ELF-1 (cell line): ENCODE measurements at regions not wholly inside any gene's neighbourhood (a gene's known extent, or its start where the extent isn't known, plus 50 kb on each side); places are given as distances from the start of the nearest gene placed in this dataset.
"Not testable (repeated sequence)": the region's sequence is repeated elsewhere in the genome, so short reads cannot be mapped to it uniquely, and the experiment has no call there.

Source experiments
- DNase-seq: peaks from one replicate; pipeline ENCODE4 v3.0.0-alpha.2; 2016; ENCODE audit warnings: low read depth, low spot score

DNA sequence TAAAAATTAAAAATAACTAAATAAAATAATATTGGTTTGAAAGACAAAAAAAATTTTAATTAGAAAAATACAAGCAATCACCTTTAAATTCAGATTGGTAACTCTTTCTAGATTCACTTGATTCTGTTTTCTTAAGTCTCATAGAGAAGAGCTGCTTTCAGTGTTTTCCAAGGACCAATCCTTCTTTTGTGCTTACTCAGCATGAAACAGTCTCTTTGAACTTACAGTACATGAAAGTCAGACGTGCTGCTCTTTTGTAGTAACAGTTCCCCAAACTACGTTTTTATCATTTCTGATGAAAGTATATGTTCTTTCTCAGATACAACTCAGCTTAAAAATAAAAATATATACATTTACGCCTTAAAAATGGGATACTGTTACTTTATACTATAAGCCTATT lies 171.9 kb upstream of the CCDC54 start:
- no peak for DNase-seq

GRCh38 chr3:107206141-107206540 lies 171.1 kb upstream of the CCDC54 start:
- peak; percentile 13 for DNase-seq

GRCh38 chr3:107206945-107207344 lies 170.3 kb upstream of the CCDC54 start:
- DNase-seq = no peak

DNA sequence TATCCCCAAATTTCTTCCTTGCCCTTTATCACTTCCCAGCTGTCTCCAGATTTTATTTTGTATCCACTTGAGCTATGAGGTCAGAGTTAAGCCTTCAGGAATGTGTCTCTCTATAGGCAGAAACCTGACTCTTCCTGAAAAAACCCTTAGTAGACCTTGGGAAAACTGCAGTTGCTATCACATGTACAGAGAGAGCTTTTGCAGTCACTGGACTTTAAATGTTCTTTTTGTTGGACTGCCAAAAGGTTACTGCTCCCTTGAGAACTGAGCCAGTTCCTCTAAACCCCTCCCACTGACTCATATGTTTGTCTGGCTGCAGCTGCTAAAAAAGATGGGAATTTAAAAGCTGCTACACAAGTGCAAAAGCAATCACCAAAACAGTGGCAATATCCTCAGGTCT lies 169.1 kb upstream of the CCDC54 start:
- peak; percentile 37 for DNase-seq

DNA sequence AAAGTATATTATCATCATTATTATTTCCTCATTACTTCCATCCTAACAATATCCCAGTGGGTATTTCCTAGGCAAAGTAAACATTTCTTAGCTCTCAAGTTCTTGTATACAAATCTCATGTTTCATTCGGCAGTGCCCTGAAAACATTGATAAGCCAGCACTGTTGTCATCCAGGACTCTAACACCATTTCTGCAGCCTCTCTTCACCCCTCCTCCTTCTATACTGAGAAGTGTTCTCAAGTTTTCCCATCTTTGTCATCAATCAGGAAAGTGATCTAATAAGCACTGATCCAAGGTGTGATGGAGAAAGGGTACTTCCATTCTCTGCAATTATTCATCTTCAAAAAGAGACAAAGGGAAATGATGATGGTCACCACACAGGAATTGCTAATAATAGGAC lies 168.4 kb upstream of the CCDC54 start:
- DNase-seq = no peak

DNA sequence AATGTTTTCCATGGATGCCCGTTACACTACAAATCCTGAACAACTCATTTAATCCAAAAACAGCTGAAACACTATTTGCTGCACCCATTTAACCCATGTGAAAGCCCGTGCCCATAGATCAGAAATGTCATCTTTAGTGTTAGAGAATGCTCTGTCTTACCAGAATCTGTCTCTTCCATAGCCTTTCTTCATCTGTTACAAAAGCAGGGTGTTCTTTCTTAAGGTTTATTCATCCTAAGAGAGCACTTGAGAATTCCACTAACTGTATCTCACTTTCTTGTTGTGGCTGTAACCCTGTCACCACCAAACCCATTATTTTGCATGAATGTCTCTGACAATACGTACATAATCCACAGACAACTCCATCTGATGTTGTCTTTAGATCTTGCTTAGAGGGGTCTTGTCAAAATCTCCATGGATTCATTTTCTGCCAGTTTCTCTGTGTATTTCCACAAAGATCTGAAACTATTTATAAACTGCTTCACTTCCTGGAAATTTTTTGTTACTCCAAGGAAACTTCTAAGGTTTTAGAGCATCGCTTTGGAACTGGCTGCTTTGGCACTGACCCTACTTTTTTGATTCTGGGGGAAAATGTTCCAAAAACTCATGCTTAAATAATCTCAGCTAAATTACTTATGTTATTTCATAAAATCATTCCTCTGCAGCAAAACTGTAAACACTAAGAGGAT lies 167.8 kb upstream of the CCDC54 start:
- no peak for DNase-seq

DNA sequence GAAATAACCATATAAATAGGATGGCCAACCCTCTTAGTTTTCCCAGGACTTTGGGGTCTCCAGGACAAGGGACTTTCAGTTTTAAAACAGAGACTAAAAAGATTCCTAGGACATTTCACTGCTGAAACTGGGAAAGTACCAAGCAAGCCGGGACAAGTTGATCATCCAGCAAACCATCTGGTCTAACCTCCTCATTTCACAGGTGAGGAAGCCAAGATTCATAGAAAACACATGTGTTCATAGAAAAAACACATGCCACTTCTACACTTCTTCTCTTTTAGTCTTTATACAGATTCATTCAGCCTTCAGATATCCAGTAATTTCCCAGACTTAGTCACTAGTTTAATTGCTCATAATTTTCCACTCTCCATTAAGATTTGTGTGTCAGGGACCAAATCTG lies 165.6 kb upstream of the CCDC54 start:
- no peak for DNase-seq

- DNase-seq = no peak
Measured at GRCh38 chr3:107212618-107213017, 164.6 kb upstream of the CCDC54 start.

DNA sequence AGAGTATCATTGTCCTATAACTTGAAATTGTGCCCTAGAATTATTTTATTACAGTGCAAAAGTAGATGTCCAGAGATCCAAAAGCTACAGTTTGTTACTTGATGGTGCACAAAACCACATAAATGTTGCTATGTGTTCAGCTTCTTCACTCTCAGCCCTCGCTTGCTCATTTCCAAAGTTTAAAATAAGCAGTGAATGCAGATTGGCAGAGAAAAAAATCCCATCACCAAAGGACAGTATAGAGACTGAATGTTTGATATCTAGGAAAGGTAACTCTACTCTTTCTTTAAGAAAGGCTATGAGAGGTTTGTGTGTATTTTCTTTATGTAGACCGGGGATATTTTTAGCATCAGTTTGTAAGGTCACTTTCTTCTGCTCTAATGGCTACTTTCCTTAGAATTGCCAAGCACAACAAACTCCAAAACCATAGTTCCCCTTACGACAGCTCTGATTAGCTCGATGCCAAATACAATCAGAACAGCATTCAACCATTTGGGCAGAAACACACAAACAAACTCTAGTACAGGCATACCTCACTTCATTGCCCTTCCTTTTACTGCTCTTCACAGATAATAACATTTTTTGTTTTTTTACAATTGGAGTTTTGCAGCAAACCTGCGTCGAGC lies 164.1 kb upstream of the CCDC54 start:
- no peak for DNase-seq

DNA sequence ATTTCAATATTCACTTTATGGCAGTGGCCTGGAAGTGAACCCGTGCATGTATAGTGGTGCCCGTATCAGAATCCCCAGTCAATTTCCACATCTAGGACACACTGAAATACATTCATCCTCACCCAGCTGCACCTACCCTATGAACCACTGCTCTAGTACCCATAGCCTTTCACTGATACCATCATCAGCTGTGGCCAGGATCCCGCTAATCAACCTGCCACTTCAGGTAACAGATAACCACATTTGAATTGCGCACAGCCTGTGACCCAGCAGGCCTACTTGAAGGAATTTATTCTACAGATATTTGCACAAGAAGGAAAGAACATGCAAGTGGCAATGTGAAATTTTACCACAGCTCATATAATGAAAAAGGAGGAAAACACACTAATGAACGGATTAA lies 161.0 kb upstream of the CCDC54 start:
- DNase-seq = no peak

DNA sequence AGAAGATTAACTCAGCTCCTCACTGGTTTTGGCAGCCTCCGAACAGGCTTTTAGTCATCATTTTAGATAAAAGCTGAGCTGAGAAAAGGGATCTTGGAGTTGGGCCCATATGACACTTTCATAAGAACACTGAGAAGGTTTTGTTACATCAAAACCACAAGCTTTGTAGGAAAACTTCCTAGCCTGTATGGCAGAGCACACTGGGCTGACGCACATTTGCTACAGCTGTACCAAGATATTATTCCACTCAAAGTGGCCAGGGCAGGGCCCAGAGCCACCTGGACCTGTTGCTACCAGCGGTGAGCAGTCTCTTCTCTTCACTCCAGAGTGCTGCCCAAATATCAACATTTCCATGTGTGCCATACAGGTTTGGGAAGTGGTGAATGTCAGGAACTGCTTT lies 160.5 kb upstream of the CCDC54 start:
- peak; percentile 29 for DNase-seq

DNA sequence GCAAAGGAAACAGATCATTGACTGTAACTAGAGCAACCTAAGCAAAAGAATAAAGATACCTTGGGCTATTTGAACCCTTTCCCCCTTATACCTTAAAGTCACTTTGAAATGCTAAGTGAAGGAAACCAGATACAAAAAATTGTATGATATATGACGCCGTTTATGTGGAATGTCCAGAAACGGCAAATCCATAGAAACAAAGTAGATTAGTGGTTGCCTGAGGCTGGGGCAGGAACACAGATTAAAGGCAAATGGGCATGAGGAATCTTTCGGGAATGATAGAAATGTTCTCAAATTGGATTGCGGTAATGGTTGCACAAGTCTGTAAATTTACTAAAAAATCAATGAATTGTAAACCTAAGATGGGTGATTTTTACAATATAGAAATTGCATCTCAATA lies 160.1 kb upstream of the CCDC54 start:
- DNase-seq = peak; percentile 23

GRCh38 chr3:107218864-107219269 lies 158.4 kb upstream of the CCDC54 start:
- DNase-seq = peak; percentile 16

DNA sequence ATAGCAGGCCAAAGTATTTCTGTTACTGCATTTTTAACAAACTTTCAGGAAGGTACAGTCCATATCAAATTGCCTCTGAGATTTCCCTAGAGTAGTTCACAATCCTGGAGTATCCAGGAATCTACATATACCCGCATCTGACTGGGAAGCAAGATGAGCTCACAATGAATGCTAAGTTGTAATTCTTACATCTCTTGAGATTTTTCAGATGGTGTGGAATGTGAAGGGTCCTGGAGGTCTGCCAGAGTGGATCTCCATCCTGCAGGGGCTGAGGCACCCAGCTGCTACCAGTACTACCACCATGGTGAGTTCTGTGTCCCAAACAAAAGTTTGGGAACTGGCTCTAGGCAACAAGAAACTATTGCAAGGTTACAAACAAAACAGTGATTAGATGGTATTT lies 156.7 kb upstream of the CCDC54 start:
- DNase-seq = no peak

GRCh38 chr3:107221856-107222255 lies 155.4 kb upstream of the CCDC54 start:
- no peak for DNase-seq

- DNase-seq = no peak
Measured at GRCh38 chr3:107222907-107223306, 154.3 kb upstream of the CCDC54 start.

GRCh38 chr3:107224026-107224596 lies 153.1 kb upstream of the CCDC54 start:
- no peak for DNase-seq

DNA sequence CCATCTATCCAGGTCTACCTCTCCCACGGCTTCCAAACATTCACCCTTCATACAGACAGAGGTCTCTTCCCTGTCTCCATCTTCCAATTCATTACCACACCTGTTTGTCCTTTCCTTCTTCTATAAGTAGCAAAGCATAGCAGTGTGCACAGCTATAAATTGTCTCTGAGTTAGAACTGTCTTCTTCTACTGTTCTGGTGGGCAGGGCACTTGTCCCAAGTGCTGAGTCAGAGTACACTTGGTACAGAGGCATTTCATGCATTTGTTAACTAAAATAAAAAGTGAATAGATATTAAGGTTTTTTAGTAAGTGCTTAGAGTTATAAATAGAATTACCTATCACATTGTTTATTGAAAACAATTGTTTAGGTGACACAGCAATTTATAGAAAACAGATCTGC lies 150.1 kb upstream of the CCDC54 start:
- no peak for DNase-seq

- DNase-seq = not testable (repeated sequence)
Measured at GRCh38 chr3:107233877-107234276, 143.4 kb upstream of the CCDC54 start.

GRCh38 chr3:107235193-107235927 lies 141.9 kb upstream of the CCDC54 start:
- DNase-seq = peak; percentile 43

DNA sequence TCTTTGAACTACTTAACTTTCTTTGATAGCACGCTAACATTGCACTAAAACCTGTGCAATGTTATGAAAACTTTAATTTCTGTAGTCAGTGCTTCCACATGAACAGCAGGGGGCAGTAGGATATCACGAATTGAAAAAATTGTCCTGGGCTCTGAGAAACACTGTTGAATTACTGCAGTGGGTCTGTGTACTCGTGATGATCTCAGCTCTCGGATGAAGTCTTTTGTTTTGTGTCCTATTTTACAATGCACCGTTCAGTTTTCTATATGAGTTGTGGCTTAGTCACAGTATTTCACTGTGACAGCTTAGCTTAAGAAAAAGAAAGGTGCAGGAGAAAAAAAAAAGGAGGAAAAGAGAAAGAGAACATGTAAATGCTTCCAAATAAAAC lies 141.3 kb upstream of the CCDC54 start:
- DNase-seq = peak; percentile 26

DNA sequence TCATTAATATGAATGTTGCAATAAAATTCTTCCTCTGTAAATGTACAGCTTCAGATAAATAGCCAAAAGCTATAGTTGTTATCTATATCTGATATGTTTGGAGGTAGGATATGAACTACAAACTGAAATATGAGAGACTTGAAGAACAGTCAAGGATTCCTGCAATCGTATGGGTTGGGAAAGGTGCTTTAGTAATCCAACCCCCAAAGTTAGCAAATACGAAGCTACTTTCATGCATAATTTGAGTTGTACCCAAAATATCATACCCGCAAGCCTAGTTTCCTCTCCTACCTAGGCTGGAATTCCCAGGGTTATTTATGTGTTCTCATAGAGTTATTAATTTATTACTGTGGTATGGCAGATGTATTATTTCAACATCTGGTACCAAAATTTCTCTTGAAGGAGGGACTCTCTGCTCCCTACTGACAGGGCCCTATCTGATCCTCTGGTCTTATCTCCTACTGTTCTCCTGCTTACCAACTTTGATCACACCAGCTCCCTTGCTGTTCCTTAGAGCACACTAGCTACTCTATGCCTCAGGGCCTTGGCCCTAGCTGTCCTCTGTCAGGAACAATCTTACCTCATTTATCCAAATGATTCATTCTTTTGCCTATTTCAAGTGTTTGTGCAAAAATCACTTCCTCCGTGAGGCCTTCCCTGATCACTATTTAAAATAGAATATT lies 140.4 kb upstream of the CCDC54 start:
- peak; percentile 29 for DNase-seq
